NCI-H345 treated with DMSO at 0.1 percent for 48 hours (cell line): ENCODE measurements at regions not wholly inside any gene's neighbourhood (a gene's known extent, or its start where the extent isn't known, plus 50 kb on each side); places are given as distances from the start of the nearest gene placed in this dataset.
"Not testable (repeated sequence)": the region's sequence is repeated elsewhere in the genome, so short reads cannot be mapped to it uniquely, and the experiment has no call there.

Source experiments
- DNase-seq: peaks from one replicate; lab custom pipeline; 2025; ENCODE audit not compliant: unreplicated experiment; lab: John Stamatoyannopoulos, UW

- DNase-seq = no peak
These were observed 338.4 kb downstream of the TMEM121 start for GRCh38 chr14:105864651-105865265.

- no peak for DNase-seq
These were observed 339.0 kb downstream of the TMEM121 start for GRCh38 chr14:105865266-105865903.

GRCh38 chr14:105865904-105866840 is 339.8 kb downstream of the TMEM121 start:
- DNase-seq = no peak

- DNase-seq = no peak
These were observed 340.5 kb downstream of the TMEM121 start for GRCh38 chr14:105866841-105867321.

- DNase-seq = no peak
These were observed 341.7 kb downstream of the TMEM121 start for GRCh38 chr14:105867961-105868599.

GRCh38 chr14:105871590-105871989 is 345.2 kb downstream of the TMEM121 start:
- DNase-seq = no peak

GRCh38 chr14:105873870-105874512 is 347.6 kb downstream of the TMEM121 start:
- DNase-seq = no peak

GRCh38 chr14:105876158-105876557 is 349.8 kb downstream of the TMEM121 start:
- DNase-seq = no peak

- no peak for DNase-seq
These were observed 350.4 kb downstream of the TMEM121 start for GRCh38 chr14:105876829-105877228.

- no peak for DNase-seq
These were observed 351.3 kb downstream of the TMEM121 start for GRCh38 chr14:105877645-105878044.

- DNase-seq = no peak
These were observed 351.7 kb downstream of the TMEM121 start for GRCh38 chr14:105878125-105878524.

- DNase-seq = no peak
These were observed 352.2 kb downstream of the TMEM121 start for GRCh38 chr14:105878554-105878953.

- DNase-seq = no peak
These were observed 353.1 kb downstream of the TMEM121 start for GRCh38 chr14:105879503-105879866.

- no peak for DNase-seq
These were observed 353.6 kb downstream of the TMEM121 start for GRCh38 chr14:105879867-105880561.

GRCh38 chr14:105880616-105881015 is 354.2 kb downstream of the TMEM121 start:
- no peak for DNase-seq

GRCh38 chr14:105881021-105881930 is 354.9 kb downstream of the TMEM121 start:
- DNase-seq = no peak

- DNase-seq = not testable (repeated sequence)
These were observed 355.6 kb downstream of the TMEM121 start for GRCh38 chr14:105882011-105882410.

GRCh38 chr14:105882626-105883025 is 356.2 kb downstream of the TMEM121 start:
- DNase-seq = no peak
